Keratinocyte (primary cell): ENCODE measurements at regions not wholly inside any gene's neighbourhood (a gene's known extent, or its start where the extent isn't known, plus 50 kb on each side); places are given as distances from the start of the nearest gene placed in this dataset.

ENCODE experiments used
- EZH2 ChIP-seq: IDR thresholded peaks from one replicate; pipeline ENCODE4 v1.6.1; 2012; ENCODE audit warnings: inconsistent platforms, mild to moderate bottlenecking, low read length, moderate library complexity
- TF ChIP-seq, protein P1 (sequence below), 3 experiments: IDR thresholded peaks in 1 of 3; conservative IDR thresholded peaks in 1 of 3; optimal IDR thresholded peaks in 1 of 3; 2 replicates in 2 of 3; 3 replicates in 1 of 3; pipeline versions ENCODE3 to v1.5.1; 2011; ENCODE audit warnings: low read length in 3 of 3, mild to moderate bottlenecking in 3 of 3, moderate library complexity in 2 of 3, control low read depth in 1 of 3, inconsistent platforms in 1 of 3; ENCODE audit not compliant: insufficient read depth in 2 of 3; ENCODE audit errors: extremely low read depth in 1 of 3

GRCh38 chr10:29856295-29856694 lies 203.1 kb downstream of the JCAD start:
- TF ChIP-seq, protein P1, sequence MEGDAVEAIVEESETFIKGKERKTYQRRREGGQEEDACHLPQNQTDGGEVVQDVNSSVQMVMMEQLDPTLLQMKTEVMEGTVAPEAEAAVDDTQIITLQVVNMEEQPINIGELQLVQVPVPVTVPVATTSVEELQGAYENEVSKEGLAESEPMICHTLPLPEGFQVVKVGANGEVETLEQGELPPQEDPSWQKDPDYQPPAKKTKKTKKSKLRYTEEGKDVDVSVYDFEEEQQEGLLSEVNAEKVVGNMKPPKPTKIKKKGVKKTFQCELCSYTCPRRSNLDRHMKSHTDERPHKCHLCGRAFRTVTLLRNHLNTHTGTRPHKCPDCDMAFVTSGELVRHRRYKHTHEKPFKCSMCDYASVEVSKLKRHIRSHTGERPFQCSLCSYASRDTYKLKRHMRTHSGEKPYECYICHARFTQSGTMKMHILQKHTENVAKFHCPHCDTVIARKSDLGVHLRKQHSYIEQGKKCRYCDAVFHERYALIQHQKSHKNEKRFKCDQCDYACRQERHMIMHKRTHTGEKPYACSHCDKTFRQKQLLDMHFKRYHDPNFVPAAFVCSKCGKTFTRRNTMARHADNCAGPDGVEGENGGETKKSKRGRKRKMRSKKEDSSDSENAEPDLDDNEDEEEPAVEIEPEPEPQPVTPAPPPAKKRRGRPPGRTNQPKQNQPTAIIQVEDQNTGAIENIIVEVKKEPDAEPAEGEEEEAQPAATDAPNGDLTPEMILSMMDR (optimal IDR thresholded peaks at IDR 0.05 in 1 of 3, IDR thresholded peaks at IDR 0.05 in 1 of 3, conservative IDR thresholded peaks at IDR 0.05 in 1 of 3; ENCODE audit: extremely low read depth in 1 of 3, insufficient read depth in 2 of 3, low read length in 3 of 3) = no peak
- TF ChIP-seq EZH2 = no peak
